GM19324 (cell line): ENCODE measurements at regions not wholly inside any gene's neighbourhood (a gene's known extent, or its start where the extent isn't known, plus 50 kb on each side); places are given as distances from the start of the nearest gene placed in this dataset.

Experiments
- ATAC-seq: cut with Tn5 transposase; IDR thresholded peaks from one replicate; pipeline ENCODE4 v1.9.1; 2021; ENCODE audit warnings: mild to moderate bottlenecking, moderate library complexity; ENCODE audit not compliant: unreplicated experiment, low FRiP score

DNA sequence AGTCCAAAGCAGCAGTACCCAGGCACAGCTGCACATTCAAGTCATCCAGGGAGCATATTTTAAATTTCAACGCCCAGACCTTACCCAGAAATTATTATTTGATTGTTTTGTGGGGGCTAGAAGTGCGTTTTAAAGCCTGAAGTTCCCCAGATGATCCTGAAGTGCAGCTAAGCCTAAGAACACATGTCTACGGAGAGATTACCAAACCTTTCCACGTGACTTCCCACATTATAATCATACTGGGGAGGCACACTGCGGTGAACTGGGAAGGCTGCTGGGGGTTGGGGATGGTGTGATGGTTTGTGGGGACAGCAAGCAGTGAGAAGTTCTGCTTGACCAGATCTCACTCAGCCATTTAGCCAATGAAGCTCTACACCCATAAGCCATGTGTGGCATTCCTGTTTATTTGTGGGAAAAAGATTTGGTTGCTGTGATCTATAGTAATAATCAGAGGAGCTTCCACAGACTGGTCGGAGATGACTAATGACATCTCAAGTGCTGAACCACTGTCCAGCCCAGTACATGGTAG lies 93.4 kb upstream of the CDH6 start:
- no peak for ATAC-seq

DNA sequence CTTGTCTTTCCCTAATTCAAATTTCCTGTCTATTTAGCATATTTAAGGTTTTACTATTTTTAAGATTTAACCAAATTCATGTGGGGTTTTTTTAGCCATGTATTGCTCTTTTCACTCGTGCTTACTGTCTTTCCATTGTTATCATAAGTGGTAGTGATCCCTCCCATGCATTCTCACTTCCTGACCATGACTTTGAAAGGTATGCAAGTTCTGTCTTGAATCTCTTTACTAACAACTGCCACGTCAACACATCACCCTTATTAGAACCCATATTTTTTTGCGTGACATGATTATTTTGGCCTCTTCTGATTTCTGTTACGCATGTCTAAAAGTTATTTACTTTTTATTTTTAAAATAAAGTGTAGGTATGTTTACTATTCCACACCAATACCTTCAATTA lies 94.7 kb upstream of the CDH6 start:
- no peak for ATAC-seq

DNA sequence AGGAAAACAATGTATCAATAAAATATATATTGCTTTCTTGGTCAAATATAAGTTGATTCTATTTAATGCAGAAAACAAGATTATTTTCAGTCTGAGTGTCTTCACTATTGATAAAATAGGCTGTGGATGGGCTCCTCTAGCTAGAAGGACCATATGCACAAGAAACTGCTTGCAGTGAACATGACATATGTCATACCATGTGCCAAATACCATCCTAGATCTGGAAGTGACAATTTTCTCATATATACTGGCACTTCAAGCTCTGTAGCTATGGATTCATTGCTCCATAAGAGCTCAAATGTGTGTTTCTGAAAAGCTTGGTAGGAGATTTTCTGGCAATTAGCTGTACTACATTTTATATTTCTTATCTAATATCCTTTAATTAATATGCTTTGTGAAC lies 95.6 kb upstream of the CDH6 start:
- no peak for ATAC-seq

DNA sequence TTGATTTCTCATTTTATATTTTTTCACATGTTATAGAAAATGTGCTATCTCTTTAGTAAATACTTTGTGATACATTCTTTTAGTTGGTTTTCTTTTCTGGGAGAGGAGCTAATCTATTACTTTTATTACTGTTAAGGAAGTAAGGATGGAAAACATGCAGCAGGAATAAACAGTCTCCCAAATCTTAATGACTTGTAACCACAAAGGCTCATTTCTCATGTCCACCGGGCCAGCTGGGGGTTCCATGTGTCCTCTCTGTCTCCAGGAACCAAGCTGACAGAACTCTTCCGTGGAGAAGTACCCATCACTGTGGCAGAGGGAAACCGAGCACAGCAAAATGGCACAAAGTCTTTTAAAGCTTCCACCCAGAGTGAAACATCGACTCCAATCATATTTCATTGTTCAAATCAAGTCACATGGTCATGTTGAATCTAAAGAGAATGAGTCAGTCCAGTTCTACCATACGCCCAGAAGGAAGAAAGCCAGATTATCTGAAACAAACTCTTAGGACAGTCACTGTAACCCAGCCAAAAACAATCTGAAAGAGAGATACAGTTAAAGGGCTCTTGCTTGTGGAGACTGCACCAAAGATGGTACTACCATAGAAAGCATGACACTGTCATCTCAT lies 97.1 kb upstream of the CDH6 start:
- ATAC-seq = no peak

GRCh38 chr5:31095796-31096195 lies 97.7 kb upstream of the CDH6 start:
- ATAC-seq = no peak

- ATAC-seq = no peak
Observed at GRCh38 chr5:31091501-31091900, 102.0 kb upstream of the CDH6 start.

GRCh38 chr5:31090467-31090866 lies 103.0 kb upstream of the CDH6 start:
- no peak for ATAC-seq

GRCh38 chr5:31086839-31087415 lies 106.6 kb upstream of the CDH6 start:
- no peak for ATAC-seq

DNA sequence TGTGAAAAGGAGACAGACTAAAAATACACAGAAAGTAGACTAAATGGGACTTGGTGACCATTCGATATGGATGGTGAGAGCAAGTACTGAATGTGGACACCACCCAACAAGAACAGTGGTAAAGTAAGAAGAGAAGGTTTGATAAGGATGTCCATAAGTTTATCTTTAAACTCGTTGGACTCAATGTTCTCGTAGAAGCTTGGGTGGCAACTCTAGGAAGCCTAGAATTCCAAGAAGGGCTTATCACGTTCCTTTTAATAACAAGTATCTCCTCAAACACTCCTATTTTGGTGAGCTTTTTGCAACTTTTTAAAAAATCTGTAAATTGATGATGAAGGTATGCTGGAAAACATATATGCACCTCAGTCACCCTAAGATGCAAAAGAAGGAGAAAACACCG lies 108.6 kb upstream of the CDH6 start:
- no peak for ATAC-seq

DNA sequence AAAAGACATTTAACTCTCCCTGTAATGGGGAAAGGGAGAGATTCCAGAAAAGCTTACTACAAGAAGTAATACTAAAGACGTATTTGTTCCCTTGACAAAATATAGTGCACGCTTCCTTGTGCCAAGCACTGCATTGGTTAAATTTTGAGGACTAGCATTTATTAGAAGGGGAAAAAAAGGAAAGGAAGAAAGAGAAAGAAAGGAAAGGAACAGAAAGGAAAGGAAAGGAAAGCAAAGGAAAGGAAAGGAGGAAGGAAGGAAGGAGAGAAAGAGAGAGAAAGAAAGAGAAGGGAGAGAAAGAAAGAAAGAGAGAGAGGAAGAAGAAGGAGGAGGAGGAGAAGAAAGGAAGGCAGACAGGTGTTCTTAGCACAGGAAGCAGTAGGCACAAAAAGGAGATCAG lies 110.1 kb upstream of the CDH6 start:
- no peak for ATAC-seq

DNA sequence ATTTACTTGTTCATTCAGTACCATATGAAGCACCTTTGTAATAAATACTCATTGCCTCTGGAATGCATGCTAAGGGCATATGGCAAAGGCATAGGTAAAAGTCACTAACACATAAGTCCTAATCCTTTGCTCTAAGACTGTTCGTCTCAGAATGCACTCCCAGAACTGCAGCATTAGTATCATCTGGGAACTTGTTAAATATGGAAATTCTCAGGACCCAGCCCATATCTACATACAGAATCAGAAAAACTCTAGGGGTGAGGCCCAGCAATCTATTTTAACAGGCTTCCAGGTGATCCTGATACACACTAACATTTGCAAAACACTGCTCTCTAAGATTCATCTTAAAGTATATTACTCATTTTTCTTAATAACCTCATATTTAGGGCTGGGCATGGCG lies 113.8 kb upstream of the CDH6 start:
- no peak for ATAC-seq

DNA sequence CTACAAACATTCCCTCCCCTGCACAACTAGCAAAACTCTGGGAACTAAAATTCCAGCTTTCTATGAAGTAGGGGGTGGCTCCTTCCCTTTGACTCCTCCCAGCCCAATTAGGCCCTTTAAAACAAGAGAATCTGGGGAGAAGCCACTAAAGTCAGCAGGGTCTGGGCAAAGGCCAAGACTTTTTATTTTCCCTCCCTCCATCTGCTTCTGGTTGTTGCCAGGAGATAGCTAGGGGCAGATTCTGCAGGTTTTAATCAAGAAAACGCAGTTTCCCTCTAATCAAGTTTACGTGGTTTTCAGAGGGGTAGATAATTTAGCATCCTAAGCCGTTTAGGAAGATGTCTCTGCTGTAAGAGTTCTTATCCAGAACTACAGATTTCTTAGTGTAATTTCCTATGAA lies 114.5 kb upstream of the CDH6 start:
- no peak for ATAC-seq

DNA sequence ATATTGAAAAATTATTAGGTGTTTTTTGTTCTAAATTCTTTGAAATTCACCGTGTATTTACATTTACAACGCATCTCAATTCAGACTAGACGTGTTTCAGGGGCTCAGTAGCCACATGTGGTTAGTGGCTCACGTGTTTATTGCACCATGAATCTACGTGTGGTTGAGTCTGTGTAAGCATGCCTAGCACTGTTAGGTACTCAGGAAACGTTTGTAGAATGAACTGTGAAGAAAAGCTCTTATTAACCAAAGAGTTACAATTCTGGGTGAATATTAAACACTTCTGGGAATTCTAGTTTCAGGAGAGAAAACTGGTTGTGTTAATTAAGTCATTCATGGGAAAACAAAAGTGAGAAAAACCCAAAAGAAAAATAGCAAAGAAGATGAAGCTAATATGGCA lies 117.5 kb upstream of the CDH6 start:
- no peak for ATAC-seq

GRCh38 chr5:31068287-31068686 lies 125.2 kb upstream of the CDH6 start:
- no peak for ATAC-seq

GRCh38 chr5:31066655-31067328 lies 126.7 kb upstream of the CDH6 start:
- no peak for ATAC-seq

GRCh38 chr5:31064215-31064614 lies 129.3 kb upstream of the CDH6 start:
- ATAC-seq = no peak

DNA sequence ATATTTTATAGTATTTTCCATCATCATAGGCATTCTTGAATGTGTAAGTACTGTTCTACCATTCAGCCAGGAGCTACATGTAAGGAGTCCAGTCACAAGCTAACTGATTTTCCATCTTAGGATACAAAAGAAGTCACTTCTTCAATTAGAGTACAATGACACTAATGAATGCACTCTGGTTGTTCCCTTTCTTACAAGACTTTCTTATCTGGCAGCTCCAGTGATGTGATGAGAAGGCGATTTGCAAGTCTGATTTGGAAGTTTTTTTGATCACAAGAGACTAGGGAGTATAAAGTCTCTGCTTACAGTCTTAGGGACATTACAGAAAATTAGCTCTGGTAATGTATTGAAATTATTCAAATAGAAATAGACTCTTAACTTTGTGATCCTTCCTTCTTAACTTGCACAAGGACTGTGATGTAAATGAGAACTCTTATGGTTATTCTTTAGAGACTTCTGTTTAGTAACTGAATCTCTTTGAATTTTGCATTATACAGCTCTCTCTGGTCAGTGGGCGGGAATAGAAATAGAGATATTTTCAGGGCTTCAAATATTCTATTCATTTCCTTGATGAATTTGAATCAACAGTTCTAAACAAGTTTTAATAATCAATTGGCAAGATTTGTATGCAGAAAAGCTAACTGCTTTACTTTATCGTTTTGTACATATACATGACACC lies 130.4 kb upstream of the CDH6 start:
- ATAC-seq = no peak

- ATAC-seq = no peak
Observed at GRCh38 chr5:31059889-31060288, 133.6 kb upstream of the CDH6 start.

GRCh38 chr5:31054453-31054852 lies 139.0 kb upstream of the CDH6 start:
- no peak for ATAC-seq

DNA sequence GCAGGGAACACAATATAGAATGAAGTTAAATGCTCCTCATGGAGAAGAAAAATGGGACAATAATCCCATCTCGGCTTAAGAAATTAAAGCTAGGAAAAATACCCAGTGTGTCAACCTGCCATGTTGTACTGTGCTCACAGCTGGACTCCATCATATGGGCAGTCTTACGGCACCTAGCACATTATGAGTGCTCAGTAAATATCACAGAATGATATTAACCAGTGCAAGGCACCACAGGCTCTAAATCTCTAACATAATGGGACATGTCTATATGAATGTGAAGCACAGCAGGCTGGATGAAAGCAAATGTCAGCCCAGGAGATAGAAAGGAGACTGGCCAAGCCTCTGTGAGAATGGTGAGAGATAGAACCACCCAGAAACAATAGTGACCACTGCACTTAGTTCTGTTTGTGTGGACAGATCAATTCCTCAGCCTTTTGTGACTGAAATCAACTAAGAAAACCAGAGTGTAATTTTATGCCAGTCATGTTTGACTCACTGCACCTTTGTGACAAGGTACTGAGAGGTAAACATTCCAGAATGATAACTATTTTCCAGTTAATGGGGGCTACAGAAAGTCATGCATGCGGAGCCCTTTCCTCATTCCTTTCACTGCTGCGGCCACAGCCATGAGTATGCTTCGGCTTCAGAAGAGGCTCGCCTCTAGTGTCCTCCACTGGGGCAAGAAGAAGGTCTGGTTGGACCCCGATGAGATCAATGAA lies 140.4 kb upstream of the CDH6 start:
- ATAC-seq = no peak

GRCh38 chr5:31051316-31051715 lies 142.2 kb upstream of the CDH6 start:
- no peak for ATAC-seq
